ENCODE measurements at regions not wholly inside any gene's neighbourhood (a gene's known extent, or its start where the extent isn't known, plus 50 kb on each side); places are given as distances from the start of the nearest gene placed in this dataset.
"Not testable (repeated sequence)": the region's sequence is repeated elsewhere in the genome, so short reads cannot be mapped to it uniquely, and the experiment has no call there.

DNA sequence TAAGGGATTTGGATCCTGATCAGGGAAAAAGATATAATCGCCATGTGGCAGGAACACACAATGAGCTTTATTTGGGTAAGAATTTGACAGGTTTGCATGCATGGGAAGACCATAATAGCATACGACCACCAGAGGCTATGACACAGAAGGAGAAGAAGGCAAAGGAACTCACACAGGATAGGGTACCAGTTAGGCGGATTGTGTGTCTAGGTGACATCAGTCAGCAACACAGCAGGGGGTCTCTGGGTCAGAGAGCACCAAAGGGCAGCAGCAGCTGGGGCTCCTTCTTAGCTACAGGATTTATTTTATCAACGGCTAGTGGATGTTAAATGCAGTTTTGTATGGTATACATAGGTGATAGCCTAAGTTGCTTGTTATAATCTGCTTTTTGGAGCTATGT is 551.3 kb downstream of the KCNT2 start:
- Histone ChIP-seq H3K4me3 (ENCODE audit: low read length) (no peak overlapping the region), H3K9ac (ENCODE audit: low read length) (no peak overlapping the region), H3K9me3 (ENCODE audit: low read length) (peaks cover 27% of the 10 kb centered on the region), H3K79me2 (ENCODE audit: low read length) (no peaks in the 10 kb centered on the region), H3K4me1 (ENCODE audit: low read length) (no peaks in the 10 kb centered on the region), H3K4me2 (ENCODE audit: low read depth, low read length, poor library complexity, severe bottlenecking) (no peak overlapping the region), H3K27me3 (ENCODE audit: low read length) (no peaks in the 10 kb centered on the region), H3K27ac (ENCODE audit: low read length) (no peak overlapping the region), H3K9me2 (replicated peaks; ENCODE audit: insufficient read depth, low read length) (no peaks in the 10 kb centered on the region), H2AFZ (ENCODE audit: low read length) (no peak overlapping the region), H4K20me1 (ENCODE audit: insufficient read depth, low read depth, low read length) (no peaks in the 10 kb centered on the region), H3K36me3 (ENCODE audit: insufficient read depth, low read length) (no peaks in the 10 kb centered on the region)
- no peak for DNase-seq

GRCh38 chr1:196049407-196049806 is 558.8 kb downstream of the KCNT2 start:
- Histone ChIP-seq H3K79me2 (ENCODE audit: low read length) (no peaks in the 10 kb centered on the region), H4K20me1 (ENCODE audit: insufficient read depth, low read depth, low read length) (no peaks in the 10 kb centered on the region), H3K36me3 (ENCODE audit: insufficient read depth, low read length) (no peaks in the 10 kb centered on the region), H3K4me1 (ENCODE audit: low read length) (no peaks in the 10 kb centered on the region), H3K9me2 (replicated peaks; ENCODE audit: insufficient read depth, low read length) (no peaks in the 10 kb centered on the region), H3K4me2 (ENCODE audit: low read depth, low read length, poor library complexity, severe bottlenecking) (no peak overlapping the region), H3K9me3 (ENCODE audit: low read length) (peaks cover 19% of the 10 kb centered on the region; the same call in 1 of the 2 replicates), H3K4me3 (ENCODE audit: low read length) (no peak overlapping the region), H3K27ac (ENCODE audit: low read length) (no peak overlapping the region), H2AFZ (ENCODE audit: low read length) (no peak overlapping the region), H3K9ac (ENCODE audit: low read length) (no peak overlapping the region), H3K27me3 (ENCODE audit: low read length) (no peaks in the 10 kb centered on the region)
- no peak for DNase-seq

DNA sequence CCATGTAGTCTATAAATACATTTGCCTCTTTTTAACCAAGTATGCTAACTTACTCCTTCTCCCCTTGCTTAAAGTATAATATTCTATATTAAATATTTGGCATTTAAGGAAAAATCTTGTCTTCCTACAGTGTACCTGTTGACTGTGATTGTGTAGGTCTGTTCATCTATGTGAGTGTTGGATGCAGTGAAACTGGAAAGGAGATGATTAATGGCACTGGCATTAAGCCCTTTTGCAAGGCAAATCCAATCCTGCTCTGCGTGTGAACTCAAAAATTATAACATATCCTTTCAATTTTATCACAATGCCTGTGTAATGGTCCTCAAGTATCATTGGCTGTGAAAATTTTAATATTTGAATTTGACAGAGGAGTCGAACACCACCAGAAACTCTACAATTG is 565.0 kb downstream of the KCNT2 start:
- no peak overlapping the region for H3K4me3 ChIP-seq (ENCODE audit: low read length)
- no peaks in the 10 kb centered on the region for H3K9me2 ChIP-seq (replicated peaks; ENCODE audit: insufficient read depth, low read length)
- no peak for DNase-seq
- H3K9me3 ChIP-seq (ENCODE audit: low read length): peaks cover 21% of the 10 kb centered on the region; the same call in 1 of the 2 replicates
- no peak overlapping the region for H3K4me2 ChIP-seq (ENCODE audit: low read depth, low read length, poor library complexity, severe bottlenecking)
- no peak overlapping the region for H2AFZ ChIP-seq (ENCODE audit: low read length)
- H3K27ac ChIP-seq (ENCODE audit: low read length): no peak overlapping the region
- no peaks in the 10 kb centered on the region for H3K79me2 ChIP-seq (ENCODE audit: low read length)
- H3K36me3 ChIP-seq (ENCODE audit: insufficient read depth, low read length): no peaks in the 10 kb centered on the region
- H3K27me3 ChIP-seq (ENCODE audit: low read length): no peaks in the 10 kb centered on the region
- no peaks in the 10 kb centered on the region for H3K4me1 ChIP-seq (ENCODE audit: low read length)
- H3K9ac ChIP-seq (ENCODE audit: low read length): no peak overlapping the region
- H4K20me1 ChIP-seq (ENCODE audit: insufficient read depth, low read depth, low read length): no peaks in the 10 kb centered on the region

DNA sequence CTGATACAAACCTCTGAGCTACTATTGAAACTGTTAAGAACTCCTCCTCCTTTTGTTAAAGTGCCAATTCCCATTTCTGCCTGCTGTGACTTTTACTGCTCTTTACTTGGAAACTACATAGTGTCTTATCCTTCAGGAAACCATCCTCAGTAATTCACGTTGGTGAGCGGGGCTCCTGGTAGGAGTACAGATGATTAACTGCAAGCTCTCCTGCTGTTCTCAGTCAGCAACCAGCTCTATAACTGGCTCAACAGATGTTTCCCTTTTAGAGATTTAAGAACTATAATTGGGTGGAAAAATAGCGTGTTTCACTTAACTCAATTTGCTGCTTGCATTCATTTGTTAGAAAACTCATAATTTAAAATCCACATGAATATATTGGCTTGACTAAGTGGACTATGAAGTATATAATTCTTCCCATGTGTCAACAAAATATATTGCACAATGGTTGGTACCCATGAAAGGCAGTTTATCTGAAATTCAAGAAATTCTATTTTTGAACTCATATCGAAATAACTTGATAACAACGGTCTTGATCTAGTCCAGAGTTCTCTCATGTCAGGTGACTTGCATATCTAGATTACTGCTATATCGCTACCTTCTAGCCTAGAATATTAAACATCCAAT is 574.0 kb downstream of the KCNT2 start:
- no peak overlapping the region for H2AFZ ChIP-seq (ENCODE audit: low read length)
- H3K9me3 ChIP-seq (ENCODE audit: low read length): peaks cover 23% of the 10 kb centered on the region

DNA sequence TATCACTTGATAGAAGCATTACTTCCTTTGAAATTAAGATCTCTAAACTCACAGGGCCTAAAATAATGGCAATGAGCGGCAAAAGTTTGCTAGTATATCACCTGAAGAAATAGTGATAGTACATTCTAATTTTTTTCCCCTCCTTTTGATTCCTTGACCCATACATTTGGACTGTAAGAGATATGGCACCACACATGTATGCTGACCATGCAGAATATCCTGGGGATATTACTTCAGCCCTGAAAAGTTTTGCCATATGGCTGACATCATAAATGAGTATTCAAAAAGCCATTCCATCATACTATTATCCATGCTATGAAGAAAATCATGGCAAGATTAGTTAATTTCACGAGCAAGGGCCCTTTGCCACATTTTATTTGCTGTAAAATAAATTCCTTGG is 576.9 kb downstream of the KCNT2 start:
- not testable (repeated sequence) for H3K9me2 ChIP-seq (replicated peaks; ENCODE audit: insufficient read depth, low read length); H3K9ac ChIP-seq (ENCODE audit: low read length); H4K20me1 ChIP-seq (ENCODE audit: insufficient read depth, low read depth, low read length); H3K36me3 ChIP-seq (ENCODE audit: insufficient read depth, low read length); H3K4me1 ChIP-seq (ENCODE audit: low read length); H3K4me3 ChIP-seq (ENCODE audit: low read length); H2AFZ ChIP-seq (ENCODE audit: low read length); H3K27ac ChIP-seq (ENCODE audit: low read length); H3K79me2 ChIP-seq (ENCODE audit: low read length); H3K4me2 ChIP-seq (ENCODE audit: low read depth, low read length, poor library complexity, severe bottlenecking); DNase-seq; H3K27me3 ChIP-seq (ENCODE audit: low read length)
- peaks cover 18% of the 10 kb centered on the region for H3K9me3 ChIP-seq (ENCODE audit: low read length)

More for the DNA sequence above, 574.0 kb downstream of the KCNT2 start:
- Histone ChIP-seq H3K4me1 (ENCODE audit: low read length) (no peaks in the 10 kb centered on the region), H3K27ac (ENCODE audit: low read length) (no peak overlapping the region), H4K20me1 (ENCODE audit: insufficient read depth, low read depth, low read length) (no peaks in the 10 kb centered on the region), H3K36me3 (ENCODE audit: insufficient read depth, low read length) (no peaks in the 10 kb centered on the region), H3K4me3 (ENCODE audit: low read length) (no peak overlapping the region), H3K4me2 (ENCODE audit: low read depth, low read length, poor library complexity, severe bottlenecking) (no peak overlapping the region), H3K27me3 (ENCODE audit: low read length) (no peaks in the 10 kb centered on the region), H3K9me2 (replicated peaks; ENCODE audit: insufficient read depth, low read length) (no peaks in the 10 kb centered on the region), H3K9ac (ENCODE audit: low read length) (no peak overlapping the region), H3K79me2 (ENCODE audit: low read length) (no peaks in the 10 kb centered on the region)
- no peak for DNase-seq

GRCh38 chr1:196030455-196030854 is 577.8 kb downstream of the KCNT2 start:
- H3K9me2 ChIP-seq (replicated peaks; ENCODE audit: insufficient read depth, low read length): no peaks in the 10 kb centered on the region
- H3K9me3 ChIP-seq (ENCODE audit: low read length): peaks cover 16% of the 10 kb centered on the region
- H3K4me2 ChIP-seq (ENCODE audit: low read depth, low read length, poor library complexity, severe bottlenecking): no peak overlapping the region
- H3K36me3 ChIP-seq (ENCODE audit: insufficient read depth, low read length): no peaks in the 10 kb centered on the region
- no peaks in the 10 kb centered on the region for H4K20me1 ChIP-seq (ENCODE audit: insufficient read depth, low read depth, low read length)
- H3K4me3 ChIP-seq (ENCODE audit: low read length): no peak overlapping the region
- no peak overlapping the region for H3K9ac ChIP-seq (ENCODE audit: low read length)
- H3K27me3 ChIP-seq (ENCODE audit: low read length): no peaks in the 10 kb centered on the region
- H3K27ac ChIP-seq (ENCODE audit: low read length): no peak overlapping the region
- H3K79me2 ChIP-seq (ENCODE audit: low read length): no peaks in the 10 kb centered on the region
- H3K4me1 ChIP-seq (ENCODE audit: low read length): no peaks in the 10 kb centered on the region
- no peak for DNase-seq
- no peak overlapping the region for H2AFZ ChIP-seq (ENCODE audit: low read length)

- Histone ChIP-seq H4K20me1 (ENCODE audit: insufficient read depth, low read depth, low read length) (no peaks in the 10 kb centered on the region), H3K27me3 (ENCODE audit: low read length) (no peaks in the 10 kb centered on the region), H3K4me1 (ENCODE audit: low read length) (no peaks in the 10 kb centered on the region), H3K9me3 (ENCODE audit: low read length) (peaks cover 18% of the 10 kb centered on the region), H3K4me3 (ENCODE audit: low read length) (no peak overlapping the region), H3K9ac (ENCODE audit: low read length) (no peak overlapping the region), H3K79me2 (ENCODE audit: low read length) (no peaks in the 10 kb centered on the region), H3K36me3 (ENCODE audit: insufficient read depth, low read length) (no peaks in the 10 kb centered on the region), H3K4me2 (ENCODE audit: low read depth, low read length, poor library complexity, severe bottlenecking) (no peak overlapping the region), H3K9me2 (replicated peaks; ENCODE audit: insufficient read depth, low read length) (no peaks in the 10 kb centered on the region), H2AFZ (ENCODE audit: low read length) (no peak overlapping the region), H3K27ac (ENCODE audit: low read length) (no peak overlapping the region)
- no peak for DNase-seq
These were observed 578.8 kb downstream of the KCNT2 start for GRCh38 chr1:196029410-196029809.

DNA sequence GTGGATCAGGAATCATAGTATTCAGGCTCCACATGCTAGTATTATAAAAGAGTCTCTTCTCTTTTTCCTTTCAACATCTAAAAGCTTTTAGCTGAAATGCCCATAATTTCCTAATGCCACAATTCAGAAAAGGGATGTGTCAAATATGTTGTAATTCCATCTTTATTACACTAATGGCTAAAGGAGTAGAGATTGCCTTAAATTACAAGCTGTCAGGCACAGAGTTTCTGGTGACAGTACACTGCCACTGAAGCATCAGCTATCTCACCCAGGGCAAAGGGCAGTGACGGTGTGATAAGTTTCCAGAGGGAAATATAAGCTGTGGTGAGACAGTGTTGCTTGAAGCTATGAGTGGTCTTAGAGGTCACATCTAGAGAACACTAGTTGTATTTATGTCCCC is 581.1 kb downstream of the KCNT2 start:
- H3K9ac ChIP-seq (ENCODE audit: low read length): no peak overlapping the region
- H3K79me2 ChIP-seq (ENCODE audit: low read length): no peaks in the 10 kb centered on the region
- no peaks in the 10 kb centered on the region for H4K20me1 ChIP-seq (ENCODE audit: insufficient read depth, low read depth, low read length)
- H3K9me3 ChIP-seq (ENCODE audit: low read length): peaks cover 18% of the 10 kb centered on the region
- no peaks in the 10 kb centered on the region for H3K9me2 ChIP-seq (replicated peaks; ENCODE audit: insufficient read depth, low read length)
- H2AFZ ChIP-seq (ENCODE audit: low read length): no peak overlapping the region
- H3K4me3 ChIP-seq (ENCODE audit: low read length): no peak overlapping the region
- H3K27ac ChIP-seq (ENCODE audit: low read length): no peak overlapping the region
- H3K36me3 ChIP-seq (ENCODE audit: insufficient read depth, low read length): no peaks in the 10 kb centered on the region
- DNase-seq: no peak
- H3K27me3 ChIP-seq (ENCODE audit: low read length): no peaks in the 10 kb centered on the region
- H3K4me2 ChIP-seq (ENCODE audit: low read depth, low read length, poor library complexity, severe bottlenecking): no peak overlapping the region
- H3K4me1 ChIP-seq (ENCODE audit: low read length): no peaks in the 10 kb centered on the region

DNA sequence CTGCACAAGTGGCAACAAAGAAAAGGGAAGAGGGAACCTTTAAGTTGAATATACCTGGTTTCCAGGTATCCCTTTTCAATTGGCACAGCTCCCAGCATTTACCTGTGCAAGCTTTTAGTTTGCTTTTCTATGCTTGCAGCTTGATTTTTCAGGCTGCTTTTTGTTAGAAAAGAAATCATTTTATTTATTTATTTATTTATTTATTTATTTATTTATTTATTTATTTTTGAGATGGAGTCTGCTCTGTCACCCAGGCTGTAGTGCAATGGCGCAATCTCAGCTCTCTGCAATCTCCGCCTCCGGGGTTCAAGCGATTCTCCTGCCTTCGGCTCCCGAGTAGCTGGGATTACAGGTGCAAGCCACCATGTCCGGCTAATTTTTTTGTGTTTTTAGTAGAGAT is 587.1 kb downstream of the KCNT2 start:
- not testable (repeated sequence) for DNase-seq; H3K9me2 ChIP-seq (replicated peaks; ENCODE audit: insufficient read depth, low read length); H2AFZ ChIP-seq (ENCODE audit: low read length); H3K4me3 ChIP-seq (ENCODE audit: low read length); H3K79me2 ChIP-seq (ENCODE audit: low read length); H3K4me2 ChIP-seq (ENCODE audit: low read depth, low read length, poor library complexity, severe bottlenecking); H3K27me3 ChIP-seq (ENCODE audit: low read length); H3K36me3 ChIP-seq (ENCODE audit: insufficient read depth, low read length); H3K27ac ChIP-seq (ENCODE audit: low read length); H4K20me1 ChIP-seq (ENCODE audit: insufficient read depth, low read depth, low read length); H3K9ac ChIP-seq (ENCODE audit: low read length); H3K4me1 ChIP-seq (ENCODE audit: low read length)
- H3K9me3 ChIP-seq (ENCODE audit: low read length): peaks cover 18% of the 10 kb centered on the region

Data from Karpas-422 (cell line).